ENCODE measurements at regions not wholly inside any gene's neighbourhood (a gene's known extent, or its start where the extent isn't known, plus 50 kb on each side); places are given as distances from the start of the nearest gene placed in this dataset.
"Not testable (repeated sequence)": the region's sequence is repeated elsewhere in the genome, so short reads cannot be mapped to it uniquely, and the experiment has no call there.

- DNase-seq (ENCODE audit: extremely low read depth in 1 of 2, low read depth in 1 of 2) = no peak
These were observed 815.8 kb upstream of the EPHA5 start for GRCh38 chr4:66486068-66486467.

GRCh38 chr4:66482186-66482585 is 811.9 kb upstream of the EPHA5 start:
- DNase-seq (ENCODE audit: extremely low read depth in 1 of 2, low read depth in 1 of 2) = no peak

GRCh38 chr4:66475596-66475995 is 805.3 kb upstream of the EPHA5 start:
- no peak for DNase-seq (ENCODE audit: extremely low read depth in 1 of 2, low read depth in 1 of 2)

DNA sequence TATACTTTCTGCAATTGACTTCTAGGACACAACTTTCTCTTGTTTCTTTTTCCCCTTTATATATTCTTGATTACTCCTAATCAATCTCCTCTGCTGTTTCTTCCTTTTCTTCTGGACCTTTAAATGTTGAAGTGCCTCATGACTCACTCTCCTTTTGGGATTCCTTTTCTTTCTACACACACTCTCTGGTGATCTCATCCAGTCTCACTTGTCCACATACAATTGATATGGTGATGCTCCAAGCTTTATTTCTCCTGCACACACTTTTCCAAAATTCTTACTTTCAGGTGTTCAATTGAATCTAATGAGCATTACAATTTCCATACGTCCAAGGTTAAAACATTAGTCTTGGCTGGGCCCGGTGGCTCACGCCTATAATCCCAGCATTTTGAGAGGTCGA is 794.8 kb upstream of the EPHA5 start:
- no peak for DNase-seq (ENCODE audit: extremely low read depth in 1 of 2, low read depth in 1 of 2)

- DNase-seq (ENCODE audit: extremely low read depth in 1 of 2, low read depth in 1 of 2) = not testable (repeated sequence)
These were observed 792.6 kb upstream of the EPHA5 start for GRCh38 chr4:66462890-66463289.

DNA sequence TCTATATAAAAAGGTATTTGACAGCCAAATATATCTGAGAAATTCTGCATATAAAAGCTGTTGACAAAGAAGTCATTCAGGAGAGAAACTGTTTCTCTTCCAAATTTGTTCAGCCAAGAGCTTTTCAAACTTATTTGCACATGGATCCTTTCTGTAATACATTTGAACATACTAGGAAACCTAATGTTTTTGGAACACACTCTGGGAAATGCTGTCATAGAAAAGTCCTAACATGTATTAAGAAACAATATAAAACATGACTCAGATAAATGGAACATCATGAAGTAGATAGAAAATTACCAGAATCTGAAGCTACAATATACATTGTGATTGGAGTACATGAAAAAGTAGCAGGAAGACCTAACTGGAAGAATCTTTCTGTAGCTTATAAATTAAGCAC is 781.5 kb upstream of the EPHA5 start:
- DNase-seq (ENCODE audit: extremely low read depth in 1 of 2, low read depth in 1 of 2) = no peak

DNA sequence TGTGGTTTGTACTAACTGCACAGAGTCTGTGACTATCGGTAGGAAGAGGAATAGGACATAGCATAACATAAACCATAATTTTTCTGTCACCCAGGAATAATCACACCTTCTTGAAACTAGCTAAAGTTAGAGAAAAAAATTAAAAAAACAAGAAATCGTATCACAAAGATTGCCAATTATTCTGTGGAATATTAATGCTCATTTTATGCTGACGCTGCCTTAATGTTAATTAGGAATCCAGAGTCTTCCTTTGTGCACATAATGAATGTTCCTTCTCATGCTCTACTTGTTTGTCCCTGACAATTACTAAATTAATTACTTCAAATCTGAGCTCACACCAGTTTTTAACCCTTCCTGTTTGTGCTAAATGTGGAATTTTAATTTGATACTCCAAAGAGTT is 772.7 kb upstream of the EPHA5 start:
- no peak for DNase-seq (ENCODE audit: extremely low read depth in 1 of 2, low read depth in 1 of 2)

DNA sequence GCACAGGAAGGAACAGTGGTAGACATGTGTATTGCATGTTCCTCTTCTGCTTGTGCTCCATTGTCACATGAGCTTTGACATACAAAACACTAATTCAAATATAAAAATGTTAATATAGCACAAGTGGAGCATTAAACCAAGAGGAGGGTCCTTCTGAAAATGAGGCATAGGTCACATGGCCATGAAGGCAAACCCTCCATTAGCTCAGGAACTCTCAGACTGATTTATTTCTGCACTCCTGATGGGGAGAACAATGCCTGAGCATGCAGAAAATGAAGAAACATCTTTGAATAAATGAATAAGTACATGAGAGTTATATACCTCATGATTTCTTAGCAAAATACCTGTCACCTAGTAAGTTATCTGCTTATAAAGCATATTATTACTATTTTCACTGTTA is 769.2 kb upstream of the EPHA5 start:
- no peak for DNase-seq (ENCODE audit: extremely low read depth in 1 of 2, low read depth in 1 of 2)

DNA sequence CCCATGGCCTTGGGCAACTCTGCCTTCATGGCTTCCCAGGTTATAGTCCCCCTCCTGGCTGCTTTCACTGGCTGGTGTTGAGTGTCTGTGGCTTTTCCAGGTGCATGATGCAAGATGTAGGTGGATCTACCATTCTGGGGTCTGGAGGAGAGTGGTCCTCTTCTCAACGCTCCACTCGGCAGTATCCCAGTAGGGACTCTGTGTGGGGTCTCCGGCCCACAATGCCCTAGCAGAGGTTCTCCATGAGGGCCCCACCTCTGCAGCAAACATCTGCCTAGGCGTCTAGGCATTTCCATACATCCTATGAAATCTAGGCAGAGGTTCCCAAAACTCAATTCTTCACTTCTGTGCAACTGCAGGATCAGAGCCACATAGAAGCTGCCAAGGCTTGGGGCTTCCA is 763.4 kb upstream of the EPHA5 start:
- no peak for DNase-seq (ENCODE audit: extremely low read depth in 1 of 2, low read depth in 1 of 2)

DNA sequence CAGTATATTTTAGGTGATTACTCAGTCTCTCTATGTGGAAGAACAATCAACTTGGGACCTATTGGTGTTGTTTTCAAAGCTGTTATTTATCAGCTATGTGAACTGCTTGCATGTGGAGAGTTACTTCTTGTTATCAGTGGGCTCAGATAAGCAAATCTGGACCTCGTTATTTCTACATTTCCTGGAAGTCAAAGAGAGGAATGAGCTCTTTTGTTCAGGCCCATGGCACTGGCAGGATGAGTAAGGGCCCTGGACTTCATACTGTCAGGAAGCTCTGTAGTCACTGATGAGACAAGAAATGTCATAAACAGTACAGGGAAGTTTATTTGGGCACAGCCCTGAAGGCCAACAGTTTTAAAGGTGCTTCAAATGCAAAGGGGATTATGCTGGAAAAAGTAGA is 760.6 kb upstream of the EPHA5 start:
- DNase-seq (ENCODE audit: extremely low read depth in 1 of 2, low read depth in 1 of 2) = no peak

- no peak for DNase-seq (ENCODE audit: extremely low read depth in 1 of 2, low read depth in 1 of 2)
These were observed 759.0 kb upstream of the EPHA5 start for GRCh38 chr4:66429276-66429675.

DNA sequence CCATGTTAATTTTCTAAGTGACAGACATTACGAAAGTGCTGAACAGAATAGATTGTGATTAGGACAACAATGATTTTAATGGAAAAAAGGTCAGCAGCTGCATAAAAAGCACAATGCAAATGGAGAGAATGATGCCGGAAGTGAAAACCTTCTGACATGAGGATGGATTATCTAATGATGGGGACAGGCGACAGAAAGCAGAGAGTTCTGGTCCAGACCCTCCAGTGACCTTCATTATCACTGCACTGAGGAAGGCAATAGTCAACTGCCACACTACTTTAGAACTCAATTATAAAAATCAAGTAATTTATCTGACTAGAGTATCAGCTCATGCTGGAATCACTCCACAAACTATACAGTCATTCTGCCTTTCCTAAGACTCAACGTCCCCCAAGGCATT is 746.1 kb upstream of the EPHA5 start:
- no peak for DNase-seq (ENCODE audit: extremely low read depth in 1 of 2, low read depth in 1 of 2)

DNA sequence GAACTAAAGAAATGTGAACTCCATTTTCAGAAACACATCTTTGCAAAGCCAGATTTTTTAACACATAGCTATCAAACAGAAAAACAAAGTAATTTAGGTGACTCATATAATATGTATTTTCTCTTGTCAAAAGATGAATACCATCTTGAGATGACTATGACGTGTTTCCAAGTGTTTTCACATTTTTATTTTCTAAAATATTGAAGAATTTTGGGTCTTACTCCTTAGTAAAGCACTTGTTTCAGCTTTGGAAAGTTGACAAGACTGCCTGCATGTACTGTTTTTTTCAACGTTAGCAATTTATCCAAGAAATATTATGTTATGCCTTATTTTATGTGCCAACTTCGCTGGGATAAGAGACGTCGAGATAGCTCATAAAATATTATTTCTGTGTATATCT is 733.9 kb upstream of the EPHA5 start:
- no peak for DNase-seq (ENCODE audit: extremely low read depth in 1 of 2, low read depth in 1 of 2)

DNA sequence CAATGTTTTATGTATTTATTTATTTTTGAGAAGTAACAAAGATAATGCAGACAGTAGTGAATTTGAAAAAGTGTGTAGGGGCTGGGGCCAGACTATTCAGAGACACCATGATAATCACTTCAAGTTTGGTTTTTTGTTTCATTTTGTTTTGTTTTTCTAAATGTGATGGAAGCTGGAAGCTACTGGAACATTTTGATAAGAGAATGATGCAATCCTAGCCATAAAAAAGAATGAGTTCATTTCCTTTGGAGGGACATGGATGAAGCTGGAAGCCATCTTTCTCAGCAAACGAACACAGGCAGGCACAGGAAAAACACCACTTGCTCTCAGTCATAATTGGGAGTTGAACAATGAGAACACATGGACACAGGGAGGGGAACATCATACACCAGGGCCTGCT is 706.6 kb upstream of the EPHA5 start:
- DNase-seq (ENCODE audit: extremely low read depth in 1 of 2, low read depth in 1 of 2) = no peak

DNA sequence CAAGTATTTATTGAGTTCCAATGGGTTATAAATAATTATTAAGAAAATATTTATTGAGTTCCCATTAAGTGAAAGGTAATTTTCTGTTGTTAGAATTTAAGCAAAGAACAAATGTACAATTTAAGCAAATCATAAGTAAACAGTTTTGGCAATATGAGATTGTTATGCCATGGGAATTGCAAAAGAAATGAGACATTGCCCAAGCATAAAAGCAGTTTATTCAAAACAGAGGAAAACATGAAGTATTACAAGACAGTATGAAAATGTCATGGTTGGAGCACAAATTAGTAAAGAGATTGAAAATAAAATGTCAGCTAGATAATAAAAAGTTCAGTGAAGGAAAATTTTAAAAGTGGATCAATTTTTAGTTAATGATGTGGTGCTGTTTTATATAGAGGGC is 706.1 kb upstream of the EPHA5 start:
- DNase-seq (ENCODE audit: extremely low read depth in 1 of 2, low read depth in 1 of 2) = no peak

DNA sequence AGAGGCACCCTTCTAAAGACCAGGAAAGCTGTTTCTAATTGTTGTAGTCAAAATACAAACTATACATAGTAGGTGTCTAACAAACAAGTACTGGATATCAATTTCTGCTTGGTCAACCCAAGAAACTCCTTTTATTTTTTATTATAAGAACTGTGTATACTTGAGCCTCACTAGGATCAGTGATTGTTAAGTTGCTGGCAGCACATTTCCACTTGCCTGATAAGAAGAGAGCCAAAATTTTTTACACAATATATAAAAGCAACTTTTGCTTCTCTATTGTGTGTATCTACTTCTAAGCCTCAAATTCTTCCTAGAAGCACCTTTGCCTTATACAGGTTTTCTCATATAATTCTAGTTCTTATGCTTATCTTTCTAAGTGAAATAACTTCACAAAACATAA is 703.0 kb upstream of the EPHA5 start:
- no peak for DNase-seq (ENCODE audit: extremely low read depth in 1 of 2, low read depth in 1 of 2)

- no peak for DNase-seq (ENCODE audit: extremely low read depth in 1 of 2, low read depth in 1 of 2)
These were observed 702.4 kb upstream of the EPHA5 start for GRCh38 chr4:66372706-66373105.

DNA sequence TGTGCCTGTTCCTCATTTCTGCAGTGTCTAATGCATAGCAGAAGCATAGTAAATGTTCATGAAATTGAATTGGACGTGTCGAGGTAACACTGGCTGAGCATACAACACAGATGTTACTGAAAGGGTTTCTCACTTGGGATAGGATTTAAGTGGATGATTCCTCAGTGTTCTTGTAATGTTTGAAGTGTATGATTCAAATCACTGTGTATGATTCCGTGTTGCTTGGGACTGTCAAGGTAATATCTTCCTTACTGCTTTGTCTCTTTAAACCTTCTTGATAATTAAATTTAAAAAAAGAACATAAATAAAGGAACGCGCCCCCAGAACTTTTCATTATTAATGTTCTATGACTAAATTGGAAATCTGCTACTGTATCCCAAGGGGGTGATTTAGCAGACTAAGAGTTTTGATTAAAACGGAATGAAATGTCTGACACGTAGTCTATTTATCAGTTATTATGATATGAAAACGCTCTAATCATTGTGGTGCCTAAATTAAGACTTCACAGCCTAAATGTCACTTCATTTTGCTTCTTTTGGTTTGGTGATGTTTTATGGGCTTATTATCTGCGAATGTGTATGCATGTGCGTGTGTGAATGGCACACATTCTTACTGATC is 696.9 kb upstream of the EPHA5 start:
- DNase-seq (ENCODE audit: extremely low read depth in 1 of 2, low read depth in 1 of 2) = no peak

DNA sequence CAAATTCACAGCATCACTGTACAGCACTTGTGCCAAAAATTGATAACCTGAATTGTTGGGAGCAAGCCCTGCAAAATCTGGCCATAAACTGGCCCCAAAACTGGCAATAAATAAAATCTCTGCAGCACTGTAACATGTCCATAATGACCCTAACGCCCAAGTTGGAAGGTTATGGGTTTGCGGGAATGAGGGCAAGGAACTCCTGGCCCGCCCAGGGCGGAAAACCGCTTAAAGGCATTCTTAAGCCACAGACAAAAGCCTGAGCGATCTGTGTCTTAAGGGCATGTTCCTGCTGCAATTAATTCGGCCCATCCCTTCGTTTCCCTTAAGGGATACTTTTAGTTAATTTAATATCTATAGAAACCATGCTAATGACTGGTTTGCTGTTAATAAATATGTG is 690.1 kb upstream of the EPHA5 start:
- DNase-seq (ENCODE audit: extremely low read depth in 1 of 2, low read depth in 1 of 2) = not testable (repeated sequence)

DNA sequence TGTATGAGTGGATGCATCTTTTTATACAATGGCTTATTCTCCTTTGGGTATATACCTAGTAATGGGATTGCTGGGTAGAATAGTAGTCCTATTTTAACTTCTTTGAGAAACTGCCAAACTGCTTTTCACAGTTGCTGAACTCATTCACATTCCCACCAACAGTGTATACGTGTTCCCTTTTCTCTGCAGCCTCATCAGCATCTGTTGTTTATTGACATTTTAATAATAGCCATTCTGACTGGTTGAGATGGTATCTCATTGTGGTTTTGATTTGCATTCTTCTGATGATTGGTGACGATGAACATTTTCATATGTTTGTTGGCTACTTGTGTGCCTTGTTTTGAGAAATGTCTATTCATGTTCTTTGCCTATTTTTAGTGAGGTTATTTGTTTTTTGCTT is 687.0 kb upstream of the EPHA5 start:
- DNase-seq (ENCODE audit: extremely low read depth in 1 of 2, low read depth in 1 of 2) = no peak

DNA sequence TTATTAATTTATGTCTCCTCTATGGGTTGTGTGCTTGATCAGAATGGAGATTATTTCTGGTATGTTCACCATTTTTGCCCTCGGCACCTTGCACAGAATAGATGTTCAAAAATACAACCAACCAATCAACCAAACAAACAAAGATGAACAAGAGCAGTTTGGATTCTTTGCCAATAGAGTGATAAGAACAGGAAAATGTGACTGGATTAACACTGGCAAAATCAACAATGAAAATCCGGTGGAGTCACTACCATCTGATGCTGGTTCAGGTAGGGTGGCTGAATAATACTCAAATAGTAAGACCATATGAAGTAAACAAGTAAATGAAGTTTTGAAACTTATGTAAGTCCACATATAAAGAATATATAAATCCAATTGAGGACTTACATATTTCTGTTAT is 685.0 kb upstream of the EPHA5 start:
- DNase-seq (ENCODE audit: extremely low read depth in 1 of 2, low read depth in 1 of 2) = no peak

DNA sequence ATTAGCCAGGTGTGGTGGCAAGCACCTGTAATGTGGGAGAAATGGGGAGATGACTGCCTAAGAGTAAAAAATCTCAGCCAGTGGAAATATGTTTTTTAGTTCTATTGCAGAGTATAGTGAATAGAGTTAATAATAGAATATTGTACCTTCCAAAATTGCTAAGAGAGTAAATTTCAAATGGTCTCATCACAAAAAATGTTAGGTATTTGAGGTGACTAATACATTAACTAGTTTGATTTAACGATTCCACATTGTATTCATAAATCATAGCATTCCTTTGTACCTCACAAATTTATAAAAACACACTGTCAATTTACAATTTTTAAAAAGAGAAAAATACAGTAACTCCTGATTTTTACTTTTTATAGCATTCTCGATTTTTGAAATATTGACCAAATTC is 681.5 kb upstream of the EPHA5 start:
- DNase-seq (ENCODE audit: extremely low read depth in 1 of 2, low read depth in 1 of 2) = no peak

- no peak for DNase-seq (ENCODE audit: extremely low read depth in 1 of 2, low read depth in 1 of 2)
These were observed 670.1 kb upstream of the EPHA5 start for GRCh38 chr4:66340286-66340893.

Data from activated CD8-positive, alpha-beta memory T cell treated with anti-CD3 and anti-CD28 coated beads for 1 hour (primary cell).